ENCODE measurements at regions not wholly inside any gene's neighbourhood (a gene's known extent, or its start where the extent isn't known, plus 50 kb on each side); places are given as distances from the start of the nearest gene placed in this dataset.
A peak's percentile ranks its signal among the peaks of the same experiment; 100 is the strongest.

DNA sequence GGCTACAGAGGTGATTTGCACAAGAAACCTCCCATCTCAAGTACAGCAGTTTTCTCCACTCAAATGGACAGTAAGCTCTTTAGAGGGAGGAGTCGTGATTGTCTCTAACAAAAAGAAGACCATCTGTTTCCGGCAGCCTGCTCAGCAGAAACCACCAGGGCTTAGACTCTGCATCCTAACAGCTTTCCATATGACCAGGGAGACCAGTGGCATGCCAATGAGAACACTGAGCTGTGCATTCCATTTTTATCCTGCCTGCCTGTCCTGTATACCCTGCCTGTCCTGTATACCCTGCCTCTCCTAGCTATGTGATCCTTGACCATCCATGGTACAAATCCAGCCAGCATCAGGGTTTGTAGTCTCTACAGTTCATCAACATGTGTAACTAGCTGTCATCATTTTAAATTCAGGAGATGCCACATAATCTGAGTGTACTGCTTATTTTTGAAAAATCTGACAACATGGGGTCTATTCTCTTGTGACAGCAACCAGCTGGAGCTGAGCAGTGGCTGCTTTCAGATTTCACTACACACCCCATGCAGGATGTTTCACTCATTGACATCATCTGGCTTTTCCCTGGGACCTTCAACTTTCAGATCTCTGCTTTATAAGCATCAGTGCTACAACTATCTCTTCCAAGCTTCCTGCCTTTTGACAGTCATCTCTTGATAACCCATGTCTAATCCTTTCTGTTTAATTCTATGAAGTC is 50.5 kb upstream of the POU2AF2 start:
- peak; percentile 2 for DNase-seq

DNA sequence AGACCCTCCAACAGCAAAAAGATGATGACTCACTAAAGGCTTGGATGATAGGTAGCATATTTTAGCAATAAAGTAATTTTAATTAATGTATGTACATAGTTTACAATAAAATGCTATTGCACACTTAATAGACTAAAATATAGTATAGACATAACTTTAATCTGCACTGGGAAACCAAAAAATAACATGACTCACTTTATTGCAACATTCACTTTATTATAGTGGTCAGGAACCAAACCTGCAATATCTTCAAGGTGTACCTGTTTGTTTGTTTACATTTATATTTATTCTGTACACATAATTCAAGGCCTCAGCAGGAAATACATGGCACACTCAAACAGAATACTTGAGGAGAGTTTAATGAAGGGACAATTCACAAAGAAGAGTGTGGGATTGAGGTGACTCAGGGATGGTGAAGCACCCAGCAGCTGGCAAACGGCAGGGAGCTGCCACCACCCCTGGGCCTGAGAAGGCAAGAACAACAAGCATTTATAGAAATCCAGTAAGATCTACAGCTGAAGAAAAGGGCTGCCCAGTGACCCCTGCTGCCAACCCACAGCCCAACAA is 51.5 kb upstream of the POU2AF2 start:
- no peak for DNase-seq

DNA sequence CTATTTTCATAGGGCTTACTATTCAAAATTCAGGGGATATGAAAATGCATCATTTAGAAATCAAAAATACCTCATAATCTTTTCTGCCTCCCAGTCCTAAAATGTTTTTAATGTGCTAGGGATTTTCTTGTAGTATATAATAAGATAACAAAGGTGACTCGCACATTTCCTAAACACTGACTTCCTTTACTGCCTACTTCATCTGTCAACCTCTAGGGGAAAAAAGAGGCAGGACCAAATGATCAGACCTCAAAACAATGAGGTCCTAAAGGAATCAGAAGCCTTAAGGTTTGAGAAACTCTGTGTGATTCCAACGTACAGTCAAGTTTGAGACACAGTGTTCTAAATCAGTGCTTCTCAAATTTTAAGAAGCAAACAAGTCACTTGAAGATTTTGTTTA is 56.1 kb upstream of the POU2AF2 start:
- no peak for DNase-seq

GRCh38 chr11:111186308-111186915 is 59.1 kb upstream of the POU2AF2 start:
- DNase-seq = no peak

- no peak for DNase-seq
Observed at GRCh38 chr11:111185266-111185665, 60.3 kb upstream of the POU2AF2 start.

- DNase-seq = no peak
Observed at GRCh38 chr11:111183706-111184105, 61.8 kb upstream of the POU2AF2 start.

GRCh38 chr11:111179184-111179910 is 66.2 kb upstream of the POU2AF2 start:
- no peak for DNase-seq

DNA sequence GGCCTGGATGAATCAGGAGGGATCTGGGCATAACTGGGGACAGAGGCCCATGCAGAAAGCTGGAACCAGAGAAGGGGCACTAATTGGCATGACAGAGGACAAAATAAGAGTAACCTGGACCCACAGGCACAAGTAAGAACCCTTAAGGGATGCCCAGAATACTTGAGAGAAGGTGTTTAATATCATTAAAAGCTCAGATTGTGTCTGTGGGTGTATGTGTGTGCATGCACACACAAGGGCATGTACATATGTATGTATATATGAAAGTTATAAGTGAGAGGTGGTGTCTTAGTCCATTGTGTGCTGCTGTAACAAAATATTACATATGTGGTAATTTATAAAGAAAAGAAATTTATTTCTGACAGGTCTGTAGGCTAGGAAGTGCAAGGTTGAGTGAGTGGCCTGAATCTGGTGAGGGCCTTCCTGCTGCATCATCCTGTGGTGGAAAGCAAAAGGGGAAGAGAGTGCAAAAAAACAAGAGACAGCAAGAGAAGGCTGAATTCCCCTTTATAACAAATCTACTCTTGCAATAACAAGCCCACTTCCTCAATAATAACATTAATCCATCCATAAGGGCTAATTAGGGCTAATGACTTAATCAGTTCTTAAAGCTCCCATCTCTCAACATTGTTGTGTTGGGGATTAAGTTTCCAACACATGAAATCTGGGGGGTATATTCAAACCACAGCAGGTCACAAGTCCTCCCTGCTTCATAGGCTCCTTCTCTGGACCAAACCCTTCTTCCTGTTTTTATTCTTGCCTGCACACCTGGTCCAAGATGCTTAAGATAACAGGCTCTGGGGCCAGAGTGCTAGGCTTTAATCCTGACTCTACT is 68.3 kb upstream of the POU2AF2 start:
- no peak for DNase-seq

DNA sequence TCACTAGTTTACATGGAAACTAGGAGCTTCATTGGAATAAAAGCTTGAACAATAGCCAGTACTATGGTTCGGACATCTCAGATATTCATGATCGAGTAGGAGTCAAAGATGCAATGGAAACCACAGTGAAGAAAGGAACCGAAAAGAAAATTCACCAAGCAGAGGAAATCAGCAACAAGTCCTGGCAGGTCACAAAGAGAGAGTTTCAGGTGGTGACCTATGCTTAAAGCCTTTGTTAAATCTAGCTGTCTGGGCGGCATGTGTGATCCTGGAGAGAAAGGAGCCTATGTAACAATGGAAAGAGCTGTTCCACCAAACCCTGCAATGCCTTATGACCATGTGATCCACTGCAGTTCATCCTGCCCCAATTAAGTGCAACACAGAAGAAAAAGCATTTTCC is 68.9 kb upstream of the POU2AF2 start:
- DNase-seq = no peak

DNA sequence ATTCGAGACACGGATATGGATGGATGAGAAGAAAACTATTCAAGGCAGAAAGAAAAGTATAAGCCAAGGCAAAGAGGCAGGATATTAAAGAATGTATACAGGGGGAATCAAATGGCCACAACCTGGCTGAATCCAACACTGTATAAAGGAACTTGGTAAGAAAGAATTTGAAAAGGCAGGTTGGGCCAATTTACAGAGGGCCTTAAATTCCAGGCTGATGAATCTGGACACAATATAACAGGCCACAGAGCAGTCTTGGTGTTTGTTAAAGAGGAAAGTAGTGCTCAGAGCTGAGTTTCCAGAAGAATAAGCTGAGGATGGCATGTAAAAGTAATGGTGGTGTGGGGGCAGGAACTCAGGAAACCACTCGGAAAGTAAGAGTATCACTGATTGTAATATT is 72.3 kb upstream of the POU2AF2 start:
- DNase-seq = no peak

DNA sequence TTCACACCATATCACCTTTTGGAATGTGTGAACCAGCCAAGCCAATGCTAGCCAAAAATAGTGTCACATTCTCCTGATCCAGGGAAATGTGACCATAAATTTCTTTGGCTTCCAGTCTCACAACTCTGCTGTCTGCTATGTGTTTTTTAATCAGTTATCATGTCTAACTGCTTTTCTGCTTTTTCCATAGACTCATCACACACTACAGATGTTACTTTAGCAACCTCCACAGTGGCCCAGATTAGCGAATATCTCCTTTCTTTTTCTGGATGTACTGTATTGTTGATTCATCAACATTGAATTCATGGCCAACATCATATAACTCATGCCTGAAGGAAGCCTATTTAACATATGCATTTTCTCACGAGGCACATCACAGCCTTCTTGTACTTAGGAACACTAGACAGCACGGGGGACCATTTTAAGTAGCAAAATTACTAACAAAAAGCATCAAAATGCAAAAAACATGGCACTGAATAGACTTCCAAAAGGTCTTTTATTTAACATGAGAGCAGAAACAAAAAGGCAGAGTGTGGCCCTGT is 73.1 kb upstream of the POU2AF2 start:
- DNase-seq = no peak

- DNase-seq = no peak
Observed at GRCh38 chr11:111170761-111171379, 74.7 kb upstream of the POU2AF2 start.

DNA sequence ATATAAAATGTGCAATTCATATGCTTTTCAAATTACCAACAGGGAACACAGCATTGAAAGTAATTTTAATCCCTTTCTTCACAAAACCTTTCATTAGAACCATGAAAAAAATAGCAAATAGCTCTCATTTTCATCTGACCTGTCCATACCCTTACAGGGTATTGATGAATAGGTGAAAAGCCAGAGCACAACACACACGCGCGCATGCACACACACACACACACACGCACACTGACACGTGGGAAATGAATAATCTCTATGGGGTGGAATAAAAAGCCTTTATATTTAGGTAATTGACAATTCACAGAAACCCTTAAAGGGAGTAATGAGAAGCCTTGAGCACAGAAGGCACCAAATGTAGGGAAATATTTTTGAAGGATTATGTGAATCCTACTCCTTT is 76.2 kb upstream of the POU2AF2 start:
- DNase-seq = no peak

DNA sequence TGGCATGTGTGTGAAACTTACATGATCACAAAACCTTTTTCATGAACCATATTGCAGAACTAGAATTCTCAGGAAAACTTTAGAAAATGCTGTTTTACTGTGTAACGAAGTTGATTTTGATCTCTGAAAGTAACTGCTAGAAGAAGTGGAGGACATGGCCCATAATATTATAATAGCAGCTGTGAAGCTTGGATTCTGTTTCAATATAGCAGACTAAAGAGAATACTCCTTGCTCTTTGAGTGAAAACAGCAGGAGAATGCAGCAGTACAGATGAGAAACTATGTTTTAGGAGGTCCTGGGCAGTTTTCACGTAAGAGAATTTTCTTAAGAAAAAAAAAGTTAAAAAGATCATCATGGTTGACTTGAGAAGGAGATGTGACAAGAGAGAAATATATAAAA is 76.7 kb upstream of the POU2AF2 start:
- DNase-seq = no peak

DNA sequence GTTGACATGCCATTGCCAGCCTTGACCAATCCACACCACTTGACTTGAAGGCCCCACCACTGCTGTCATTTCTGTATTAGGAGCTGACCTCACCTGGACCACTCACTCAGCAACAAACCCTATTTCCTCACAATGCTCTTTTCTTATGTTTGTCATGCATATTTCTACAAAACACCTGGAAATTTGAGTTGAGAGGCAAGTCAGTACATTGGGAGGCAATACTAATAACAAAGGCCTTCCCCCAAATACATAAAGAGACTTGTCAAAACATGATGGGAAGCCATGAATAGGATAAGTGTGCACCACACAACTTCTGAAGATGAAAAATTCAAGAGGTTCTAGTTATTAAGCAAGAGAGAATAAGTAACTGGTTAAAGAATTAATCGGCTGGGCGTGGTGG is 77.9 kb upstream of the POU2AF2 start:
- DNase-seq = no peak

DNA sequence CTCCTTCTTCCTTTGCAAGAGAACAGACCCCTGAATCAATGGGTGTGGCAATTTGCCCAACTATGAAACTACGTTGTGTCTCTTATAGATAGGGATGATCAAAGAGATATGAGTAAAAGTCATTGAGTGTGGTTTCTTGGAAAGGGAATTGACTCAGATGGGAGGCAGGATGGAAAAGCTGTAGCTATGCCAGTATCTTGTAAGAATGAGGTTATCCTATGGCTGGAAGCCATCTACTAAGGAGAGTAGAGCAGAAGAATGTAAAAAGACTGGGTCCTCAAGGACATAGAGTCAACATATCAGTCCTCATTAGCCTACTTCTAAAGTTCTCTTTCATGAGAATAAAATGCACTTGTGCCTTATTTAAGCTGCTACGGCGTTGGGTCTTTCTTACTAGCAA is 78.9 kb upstream of the POU2AF2 start:
- no peak for DNase-seq

- DNase-seq = no peak
Observed at GRCh38 chr11:111162305-111162704, 83.2 kb upstream of the POU2AF2 start.

DNA sequence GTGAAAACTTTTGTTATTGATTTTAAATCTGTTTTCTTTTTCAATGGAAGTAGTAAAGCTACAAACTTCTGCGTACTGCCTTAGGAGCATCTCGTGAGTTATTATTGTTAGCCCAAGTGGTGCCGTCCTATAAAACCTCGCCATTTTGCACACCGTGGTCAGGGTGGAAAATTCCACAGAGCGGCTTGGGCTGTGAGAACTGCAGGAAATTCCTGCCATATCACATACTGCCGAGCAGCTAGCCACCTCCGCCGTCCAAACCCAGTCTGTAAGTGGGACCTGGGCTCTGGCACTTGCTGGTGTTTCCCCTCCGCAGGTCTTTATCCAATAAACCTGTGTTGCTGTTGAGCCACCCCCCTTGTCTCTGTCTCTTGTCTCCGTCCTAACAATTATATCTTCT is 88.0 kb upstream of the POU2AF2 start:
- no peak for DNase-seq

- DNase-seq = no peak
Observed at GRCh38 chr11:111155021-111155420, 90.5 kb upstream of the POU2AF2 start.

DNA sequence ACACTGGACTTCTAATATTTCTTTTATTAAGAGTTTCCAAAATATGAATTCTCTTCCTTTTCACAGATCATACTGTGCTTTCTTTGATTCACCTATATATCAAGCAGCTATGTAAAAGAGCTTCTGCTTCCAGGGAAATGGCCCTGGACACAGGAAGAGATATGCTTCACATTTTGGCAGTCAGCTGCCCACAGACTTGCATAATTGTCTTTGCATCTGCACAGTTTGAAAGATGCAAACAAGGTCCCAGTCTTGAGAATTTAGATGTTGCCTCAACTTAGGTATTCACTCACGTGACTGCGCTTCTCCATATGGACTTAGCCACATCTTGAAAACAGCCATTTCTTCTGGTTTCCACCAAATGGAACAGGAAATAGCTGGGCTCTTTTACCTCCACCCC is 92.3 kb upstream of the POU2AF2 start:
- no peak for DNase-seq

- no peak for DNase-seq
Observed at GRCh38 chr11:111148953-111149352, 96.6 kb upstream of the POU2AF2 start.

DNA sequence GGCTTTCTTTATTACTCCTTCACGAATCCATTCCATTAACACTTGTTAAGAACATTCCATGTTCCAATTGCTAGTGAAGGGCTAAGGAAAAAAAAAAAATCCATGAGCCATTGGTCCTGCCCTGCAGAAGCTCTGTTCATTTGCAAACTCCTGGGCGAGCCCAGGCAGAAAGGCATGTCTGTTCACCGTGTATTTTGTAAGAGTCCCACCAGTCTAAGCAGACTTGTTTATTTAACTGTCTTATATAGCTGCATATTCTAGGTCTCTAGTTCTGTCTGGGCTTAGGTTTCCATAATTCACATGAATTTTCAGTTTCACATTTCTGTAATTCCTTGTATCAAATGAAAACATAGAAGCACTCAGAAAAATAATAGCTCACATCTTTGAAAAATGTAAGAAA is 97.4 kb upstream of the POU2AF2 start:
- DNase-seq = no peak

All from NCI-H2171 (cell line).